Right cardiac atrium (tissue), 5 donors: ENCODE measurements at regions not wholly inside any gene's neighbourhood (a gene's known extent, or its start where the extent isn't known, plus 50 kb on each side); places are given as distances from the start of the nearest gene placed in this dataset.

Experiments
- ATAC-seq, 2 donors: fragments of 200-7000 bp; cut with Tn5 transposase; one replicate each; pipeline versions ENCODE4 v1.8.0 to v1.9.1; 2020; ENCODE audit warnings: moderate library complexity in 2 of 2, mild to moderate bottlenecking in 1 of 2
- DNase-seq, 3 donors: peaks; one replicate each; pipeline ENCODE4 v3.0.0-alpha.2; 2020
- H3K27ac ChIP-seq: one replicate; pipeline ENCODE4 v1.5.1; 2013; ENCODE audit warnings: mild to moderate bottlenecking, low read length, control low read depth, moderate library complexity
- H3K27me3 ChIP-seq: one replicate; pipeline ENCODE4 v1.6.1; 2013; ENCODE audit not compliant: control insufficient read depth, insufficient read depth
- H3K4me1 ChIP-seq: one replicate; pipeline ENCODE4 v1.6.1; 2013; ENCODE audit warnings: low read length; ENCODE audit not compliant: control insufficient read depth, insufficient read depth
- H3K4me3 ChIP-seq: one replicate; pipeline ENCODE4 v1.5.1; 2013; ENCODE audit warnings: low read length, control low read depth
- H3K9me3 ChIP-seq: one replicate; pipeline ENCODE4 v1.6.1; 2013; ENCODE audit warnings: low read length; ENCODE audit not compliant: control insufficient read depth
- WGBS: extraction: QIAGEN DNeasy Blood & Tissue Kit; methylation state at CpG from one replicate; pipeline ENCODE4 v1.1.7; 2013; 5-methylcytosine and 5-hydroxymethylcytosine counted together
- intact Hi-C, 4 donors: fragments of 100-400 bp; cut with DNase I; formaldehyde crosslinking; loops; one replicate each; pipeline versions ENCODE4 v1.11.0 to v1.14.0; 2022 to 2023
- donor health status: healthy with polysubstance abuse.
- donor health status: DM: no; HTN: yes; CAD: no.
- donor health status: DM: no; HTN: no; CAD: no.
- donor health status: DM: no; HTN: yes; CAD: no; lungs with severe emphysema.
- donor health status: DM: yes; HTN: yes; CAD: no.

DNA sequence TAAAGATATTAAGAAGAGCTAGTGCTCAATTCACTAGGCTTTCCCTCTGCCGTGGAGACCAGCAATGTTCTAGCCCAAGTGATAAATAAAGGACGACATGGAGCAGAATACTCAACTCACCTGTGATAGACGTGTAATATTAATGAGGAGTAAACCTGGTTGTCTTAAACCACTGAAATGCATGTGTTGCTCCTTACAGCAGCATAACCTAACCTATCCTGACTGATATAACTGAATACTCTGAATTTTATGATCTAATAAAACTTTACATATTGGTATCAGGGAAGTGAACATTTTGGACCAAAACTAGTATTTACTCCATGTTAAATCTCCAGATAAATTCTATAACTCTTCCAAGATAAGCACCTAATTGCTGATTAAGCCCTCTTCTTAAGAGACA lies 531.0 kb downstream of the METTL4 start:
- no peak for ATAC-seq
- DNase-seq = no peak
- Histone ChIP-seq H3K9me3 (no peaks in the 10 kb centered on the region), H3K4me1 (no peaks in the 10 kb centered on the region), H3K27ac (no peak overlapping the region), H3K27me3 (no peaks in the 10 kb centered on the region), H3K4me3 (no peak overlapping the region)
- intact Hi-C loops = no loop called here
- WGBS = 84% methylated on average over 3 of the region's 3 CpGs

DNA sequence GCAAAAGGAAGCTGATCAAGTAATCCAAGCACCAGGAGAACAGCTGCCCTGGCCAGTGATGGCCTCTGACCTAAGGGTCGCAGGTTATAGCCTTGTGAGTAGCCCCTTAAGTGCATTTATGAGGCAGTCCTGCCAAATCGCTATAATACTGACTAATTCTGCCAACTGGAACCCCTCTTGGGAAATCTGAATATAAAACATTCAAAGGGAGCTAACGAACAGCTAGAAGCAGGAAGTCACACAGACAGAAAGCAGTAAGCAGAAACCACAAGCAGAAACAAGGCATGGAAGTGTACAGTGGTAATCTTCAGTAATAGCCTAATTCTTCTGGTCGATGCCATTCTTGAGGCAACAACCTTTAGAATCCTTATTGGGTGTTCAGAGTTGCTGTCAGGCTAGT lies 521.3 kb downstream of the METTL4 start:
- DNase-seq = peak in 2 of 3 donors; percentile 32 to 35
- Histone ChIP-seq H3K27ac (no peak overlapping the region), H3K4me1 (no peaks in the 10 kb centered on the region), H3K27me3 (no peaks in the 10 kb centered on the region), H3K9me3 (no peaks in the 10 kb centered on the region), H3K4me3 (no peak overlapping the region)
- peak in 1 of 2 donors; percentile 24 for ATAC-seq
- intact Hi-C loops = no loop called here
- WGBS = 38% methylated on average over 4 of the region's 4 CpGs

DNA sequence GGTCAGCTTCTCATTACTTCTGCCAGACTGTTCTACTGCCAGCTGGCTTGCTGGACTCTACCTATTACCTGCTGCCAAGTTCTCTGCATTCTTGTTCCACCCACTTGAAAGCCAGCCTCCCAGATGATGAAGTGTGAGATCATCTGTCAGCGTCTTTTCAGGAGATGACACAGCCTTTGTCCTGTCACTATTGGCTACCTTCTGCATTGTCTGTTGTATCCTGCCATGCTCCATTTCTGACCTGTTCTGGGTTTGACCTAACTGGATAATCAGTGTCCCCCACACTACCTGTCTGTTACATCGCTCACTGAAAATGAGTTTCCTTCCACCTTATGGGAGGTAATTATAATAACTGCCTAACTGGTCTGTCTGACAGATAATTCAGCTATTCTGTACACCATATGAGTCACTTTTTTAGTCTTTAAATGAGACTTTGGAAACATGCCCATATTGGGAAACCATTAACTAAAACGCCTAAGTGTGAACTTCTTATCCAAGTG lies 520.6 kb downstream of the METTL4 start:
- 60% methylated on average over 3 of the region's 3 CpGs for WGBS
- intact Hi-C loops = no loop called here
- ATAC-seq = no peak

DNA sequence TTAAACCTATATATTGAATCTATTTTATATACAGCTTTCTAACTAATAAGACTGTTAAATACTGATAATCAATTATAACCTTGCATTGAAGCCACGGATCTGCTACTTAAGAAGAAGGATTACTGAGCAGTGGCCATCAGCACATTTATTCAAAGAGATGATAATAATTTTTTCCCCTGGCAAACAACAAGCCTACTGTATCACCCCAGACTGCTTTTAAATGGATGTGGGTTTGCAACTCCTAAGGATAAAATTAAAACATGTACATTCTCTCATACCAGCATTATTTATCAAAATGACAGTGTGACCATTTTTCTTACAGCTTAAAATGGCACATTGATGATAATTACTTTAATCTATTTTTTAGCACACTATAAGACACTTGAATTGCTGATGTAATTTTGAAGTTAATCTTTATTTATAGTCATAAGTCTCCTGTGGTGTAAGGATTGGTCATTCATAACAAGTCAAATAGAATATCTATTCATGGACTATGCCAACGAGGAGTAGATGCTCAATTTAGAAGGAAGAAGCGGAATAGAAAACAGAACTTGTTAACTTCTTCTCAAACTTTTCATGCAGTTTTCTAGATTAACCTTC lies 517.7 kb downstream of the METTL4 start:
- H3K9me3 ChIP-seq = no peaks in the 10 kb centered on the region
- 77% methylated on average over 3 of the region's 3 CpGs for WGBS
- DNase-seq (no peak), ATAC-seq (no peak)
- no peaks in the 10 kb centered on the region for H3K4me1 ChIP-seq
- H3K27ac ChIP-seq = no peak overlapping the region
- no peak overlapping the region for H3K4me3 ChIP-seq
- intact Hi-C loops = no loop called here
- no peaks in the 10 kb centered on the region for H3K27me3 ChIP-seq

More for the DNA sequence above, 520.6 kb downstream of the METTL4 start:
- H3K9me3 ChIP-seq = no peaks in the 10 kb centered on the region
- H3K27ac ChIP-seq = no peak overlapping the region
- H3K4me3 ChIP-seq = no peak overlapping the region
- H3K27me3 ChIP-seq = no peaks in the 10 kb centered on the region
- H3K4me1 ChIP-seq = no peaks in the 10 kb centered on the region
- no peak for DNase-seq

DNA sequence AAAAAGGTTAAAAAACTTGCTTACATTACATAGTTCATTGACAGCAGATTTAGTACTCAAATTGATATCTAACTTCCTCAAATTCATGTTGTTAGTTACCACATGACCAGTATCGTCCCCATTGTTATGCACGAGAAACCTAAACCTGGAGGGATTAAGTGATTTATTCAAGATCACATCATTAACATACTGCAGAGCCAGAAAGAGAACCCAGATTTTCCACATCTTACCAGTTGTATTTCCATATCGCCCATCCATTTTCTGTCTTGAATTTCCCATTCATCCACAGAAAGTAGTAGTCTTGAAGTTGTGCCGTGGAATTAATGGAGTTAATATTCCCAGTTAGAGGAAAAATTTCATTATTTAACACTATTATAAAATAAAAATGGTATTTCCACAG lies 512.0 kb downstream of the METTL4 start:
- intact Hi-C loops = no loop called here
- DNase-seq (no peak), ATAC-seq (no peak)
- H3K27ac ChIP-seq = no peak overlapping the region
- no peak overlapping the region for H3K4me3 ChIP-seq
- no peaks in the 10 kb centered on the region for H3K9me3 ChIP-seq
- H3K4me1 ChIP-seq = no peaks in the 10 kb centered on the region
- 68% methylated on average over 4 of the region's 4 CpGs for WGBS
- no peaks in the 10 kb centered on the region for H3K27me3 ChIP-seq

DNA sequence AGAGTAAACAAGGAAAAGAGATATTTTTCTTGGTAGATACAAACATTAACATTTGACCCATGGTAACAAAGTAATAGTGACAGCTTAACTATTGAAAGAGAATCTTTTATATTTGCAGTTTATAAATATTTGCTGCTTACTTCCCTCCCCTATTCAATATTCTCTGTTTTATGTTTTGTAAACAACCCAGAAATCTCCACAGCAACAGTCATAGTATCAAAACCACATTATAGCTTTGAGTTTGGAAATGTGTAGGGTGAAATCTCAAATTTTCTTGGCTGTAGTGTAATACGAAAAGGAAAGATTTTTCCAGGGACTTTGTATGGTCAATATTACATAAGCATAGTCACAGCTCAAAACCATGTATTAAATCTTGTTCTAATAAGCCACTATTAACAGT lies 511.2 kb downstream of the METTL4 start:
- intact Hi-C loops = no loop called here
- ATAC-seq = no peak

DNA sequence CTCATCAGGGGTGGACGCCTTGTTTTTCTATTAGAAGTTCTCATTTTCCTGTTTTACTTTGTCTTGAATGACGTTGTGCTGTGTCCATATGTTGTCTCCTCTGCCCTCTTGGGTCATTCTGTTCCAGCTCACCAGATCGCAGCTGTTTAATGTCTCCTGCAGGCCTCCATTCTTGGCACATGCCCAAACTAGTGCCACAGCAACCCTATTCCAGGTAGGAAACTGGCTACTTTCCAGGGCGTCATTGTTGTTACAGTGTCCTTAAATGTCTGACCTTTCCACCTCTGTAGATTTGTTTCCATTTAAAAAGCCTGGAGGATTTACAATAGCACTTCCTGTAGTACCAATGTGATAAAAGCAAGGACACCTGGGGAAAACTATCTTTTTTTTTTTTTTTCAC lies 500.7 kb downstream of the METTL4 start:
- 59% methylated on average over 4 of the region's 4 CpGs for WGBS
- Histone ChIP-seq H3K4me3 (no peak overlapping the region), H3K27ac (no peak overlapping the region), H3K27me3 (no peaks in the 10 kb centered on the region), H3K9me3 (no peaks in the 10 kb centered on the region), H3K4me1 (no peaks in the 10 kb centered on the region)
- intact Hi-C loops = no loop called here
- ATAC-seq = no peak
- no peak for DNase-seq

More for the DNA sequence above, 511.2 kb downstream of the METTL4 start:
- no peak for DNase-seq
- Histone ChIP-seq H3K4me1 (no peaks in the 10 kb centered on the region), H3K9me3 (no peaks in the 10 kb centered on the region), H3K27me3 (no peaks in the 10 kb centered on the region), H3K27ac (no peak overlapping the region), H3K4me3 (no peak overlapping the region)
- 66% methylated on average over 1 of the region's 1 CpG for WGBS

DNA sequence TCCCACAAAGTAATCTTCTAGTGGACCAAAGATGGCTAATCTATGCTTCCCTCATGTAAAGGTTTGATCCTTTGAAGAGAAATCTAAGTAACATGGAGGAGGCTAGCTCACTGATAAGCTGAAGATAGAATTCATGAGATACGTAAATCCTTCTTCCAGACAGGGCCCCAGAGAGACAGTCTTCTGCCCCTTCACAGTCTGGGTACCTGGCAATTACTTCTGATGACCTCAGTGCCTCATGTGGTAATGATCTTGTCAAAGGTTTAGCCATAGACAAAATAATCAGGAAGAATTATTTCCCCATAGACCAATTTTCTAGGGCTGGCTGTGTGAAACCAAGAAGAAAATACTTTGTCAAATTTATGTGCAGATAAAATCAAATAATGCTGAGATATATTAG lies 495.8 kb downstream of the METTL4 start:
- 65% methylated on average over 1 of the region's 1 CpG for WGBS
- DNase-seq = no peak

DNA sequence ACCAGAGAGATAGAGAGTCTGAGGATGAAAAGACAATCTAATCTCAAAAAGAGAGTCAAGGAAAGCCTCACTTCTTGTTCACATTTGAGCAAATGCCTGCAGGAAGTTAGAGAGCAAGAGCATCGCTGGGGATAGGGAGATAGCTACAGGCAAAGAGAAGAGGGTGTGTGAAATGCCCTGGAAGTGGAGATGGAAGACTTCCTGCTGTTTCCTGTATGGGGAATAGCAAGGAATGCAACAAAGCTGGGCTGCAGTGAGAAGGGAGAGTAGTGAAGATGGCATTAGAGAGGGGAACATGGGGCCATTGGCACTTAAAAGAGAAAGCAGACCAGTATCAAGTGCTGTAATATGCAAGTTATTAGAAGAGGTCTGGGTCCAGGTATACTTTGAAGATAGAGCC lies 488.6 kb downstream of the METTL4 start:
- Histone ChIP-seq H3K27me3 (no peaks in the 10 kb centered on the region), H3K4me1 (no peaks in the 10 kb centered on the region), H3K27ac (no peak overlapping the region), H3K9me3 (no peaks in the 10 kb centered on the region), H3K4me3 (no peak overlapping the region)
- no peak for ATAC-seq
- 37% methylated on average over 1 of the region's 1 CpG for WGBS
- intact Hi-C loops = no loop called here
- DNase-seq = no peak

More for the DNA sequence above, 495.8 kb downstream of the METTL4 start:
- no peak for ATAC-seq
- no peak overlapping the region for H3K4me3 ChIP-seq
- no peaks in the 10 kb centered on the region for H3K4me1 ChIP-seq
- intact Hi-C loops = no loop called here
- H3K27ac ChIP-seq = no peak overlapping the region
- H3K27me3 ChIP-seq = no peaks in the 10 kb centered on the region
- no peaks in the 10 kb centered on the region for H3K9me3 ChIP-seq

DNA sequence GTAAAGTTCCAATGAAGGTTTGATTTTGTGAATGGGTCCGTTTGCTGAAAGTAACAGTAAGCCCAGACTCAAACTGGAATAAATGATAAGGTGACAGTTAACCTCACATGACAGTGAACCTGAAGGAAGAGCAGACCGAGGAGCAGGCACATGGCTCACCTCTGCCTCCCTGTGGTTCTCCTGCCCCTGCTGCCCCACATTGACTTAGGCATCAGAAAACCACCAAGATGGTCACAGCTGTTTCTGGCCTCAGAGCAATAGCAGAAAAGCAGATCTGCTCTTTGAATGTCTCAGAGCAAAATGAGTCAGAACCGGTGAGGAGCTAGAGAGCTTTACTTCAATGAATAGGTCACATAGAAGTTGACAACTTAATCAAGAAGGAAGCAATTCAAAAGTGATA lies 487.6 kb downstream of the METTL4 start:
- ATAC-seq (no peak), DNase-seq (no peak)
- H3K27ac ChIP-seq = no peak overlapping the region
- no peak overlapping the region for H3K4me3 ChIP-seq
- H3K9me3 ChIP-seq = no peaks in the 10 kb centered on the region
- no peaks in the 10 kb centered on the region for H3K27me3 ChIP-seq
- 53% methylated on average over 3 of the region's 3 CpGs for WGBS
- H3K4me1 ChIP-seq = no peaks in the 10 kb centered on the region
- intact Hi-C loops = no loop called here

DNA sequence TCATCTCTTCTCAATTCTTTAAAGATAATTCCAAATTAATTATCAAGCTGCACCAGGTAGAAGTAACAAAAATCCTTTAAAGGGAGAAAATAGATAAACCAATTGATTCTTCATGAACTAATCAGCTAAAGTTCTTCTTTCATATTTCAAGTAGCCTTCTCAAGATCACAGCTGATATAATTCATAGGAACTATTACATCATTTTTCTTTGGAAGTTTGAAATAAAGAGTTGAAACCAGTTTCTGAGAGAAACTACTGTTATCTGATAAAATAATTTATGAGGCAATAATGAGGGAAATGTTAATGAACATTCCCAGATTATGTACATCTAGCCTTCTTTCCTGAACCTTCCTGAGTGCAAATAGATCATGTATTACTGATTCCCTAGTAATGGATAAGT lies 484.9 kb downstream of the METTL4 start:
- intact Hi-C loops = no loop called here
- ATAC-seq = no peak
- no peaks in the 10 kb centered on the region for H3K4me1 ChIP-seq

More for the DNA sequence above, 484.9 kb downstream of the METTL4 start:
- Histone ChIP-seq H3K27ac (no peak overlapping the region), H3K4me3 (no peak overlapping the region), H3K9me3 (no peaks in the 10 kb centered on the region), H3K27me3 (no peaks in the 10 kb centered on the region)
- DNase-seq = no peak
